ENCODE measurements at regions not wholly inside any gene's neighbourhood (a gene's known extent, or its start where the extent isn't known, plus 50 kb on each side); places are given as distances from the start of the nearest gene placed in this dataset.
A peak's percentile ranks its signal among the peaks of the same experiment; 100 is the strongest.

- no peaks in the 10 kb centered on the region for H3K9me3 ChIP-seq
- H3K36me3 ChIP-seq (replicated peaks): no peaks in the 10 kb centered on the region
- DNase-seq (ENCODE audit: low spot score in 2 of 2): no peak
- no peaks in the 10 kb centered on the region for H3K4me1 ChIP-seq
- in situ Hi-C loops (cut with MboI; ENCODE audit: low sequenced_read_pairs): loop anchor here (5.0 kb wide), 1 partner anchor 127 kb away; no protein-coding TSS in a partner anchor
- no peak overlapping the region for H3K4me3 ChIP-seq
- no peaks in the 10 kb centered on the region for H3K27me3 ChIP-seq (ENCODE audit: low read depth)
Measured at GRCh38 chr10:28378986-28379585, 76.2 kb upstream of the MPP7 start.

- H3K36me3 ChIP-seq (replicated peaks): no peaks in the 10 kb centered on the region
- H3K9me3 ChIP-seq: no peaks in the 10 kb centered on the region
- peaks cover 2% of the 10 kb centered on the region; the same call in 1 of the 2 replicates for H3K27me3 ChIP-seq (ENCODE audit: low read depth)
- DNase-seq (ENCODE audit: low spot score in 2 of 2): no peak
- in situ Hi-C loops (cut with MboI; ENCODE audit: low sequenced_read_pairs): loop anchor here (10.0 kb wide), 2 partner anchors 937 to 1007 kb away; no protein-coding TSS in a partner anchor
- H3K4me1 ChIP-seq: no peaks in the 10 kb centered on the region
- no peak overlapping the region for H3K4me3 ChIP-seq
Measured at GRCh38 chr10:28381466-28381865, 78.6 kb upstream of the MPP7 start.

- H3K27me3 ChIP-seq (ENCODE audit: low read depth): peaks cover 2% of the 10 kb centered on the region; the same call in 1 of the 2 replicates
- no peak overlapping the region for H3K4me3 ChIP-seq
- H3K4me1 ChIP-seq: no peaks in the 10 kb centered on the region
- no peaks in the 10 kb centered on the region for H3K9me3 ChIP-seq
- peak; percentile 89 to 90 for DNase-seq (ENCODE audit: low spot score in 2 of 2)
- in situ Hi-C loops (cut with MboI; ENCODE audit: low sequenced_read_pairs): loop anchor here (10.0 kb wide), 2 partner anchors 937 to 1007 kb away; no protein-coding TSS in a partner anchor
- H3K36me3 ChIP-seq (replicated peaks): no peaks in the 10 kb centered on the region
Measured at GRCh38 chr10:28381903-28382347, 79.1 kb upstream of the MPP7 start.

DNA sequence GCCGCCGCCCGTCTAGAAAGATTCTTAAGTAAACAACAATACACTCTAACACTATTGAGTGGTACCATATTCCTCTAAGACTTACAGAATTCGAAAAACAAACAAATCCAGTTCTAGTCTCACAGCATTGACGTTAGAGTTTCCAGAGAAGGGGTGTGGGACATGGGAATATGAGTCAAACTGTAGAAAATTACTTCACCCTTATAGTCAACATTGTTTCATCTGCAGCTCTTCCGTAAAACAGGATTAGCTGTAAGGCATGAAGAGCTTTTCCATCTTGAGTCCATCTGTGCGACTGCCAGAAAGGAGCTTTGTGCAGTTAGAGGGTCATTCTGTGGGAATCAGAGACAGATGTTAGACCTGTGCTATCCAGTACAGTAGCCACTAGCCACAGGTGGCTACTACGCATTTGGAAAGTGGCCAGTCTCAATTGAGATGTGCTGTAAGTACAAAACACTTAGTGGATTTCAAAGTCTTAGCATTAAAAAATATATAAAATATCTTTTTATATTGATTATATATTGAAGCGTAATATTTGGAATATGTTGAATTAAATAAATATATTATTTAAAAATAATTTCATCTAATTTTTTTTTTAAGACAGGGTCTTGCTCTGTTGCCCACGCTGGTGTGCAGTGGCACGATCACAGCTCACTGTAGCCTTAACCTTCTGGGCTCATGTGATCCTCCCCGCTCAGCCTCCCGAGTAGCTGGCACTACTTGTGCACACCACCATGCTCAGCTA is 79.8 kb upstream of the MPP7 start:
- H3K4me3 ChIP-seq: no peak overlapping the region
- no peaks in the 10 kb centered on the region for H3K9me3 ChIP-seq
- DNase-seq (ENCODE audit: low spot score in 2 of 2): no peak
- H3K27me3 ChIP-seq (ENCODE audit: low read depth): peaks cover 2% of the 10 kb centered on the region; the same call in 1 of the 2 replicates
- no peaks in the 10 kb centered on the region for H3K4me1 ChIP-seq
- in situ Hi-C loops (cut with MboI; ENCODE audit: low sequenced_read_pairs): loop anchor here (10.0 kb wide), 2 partner anchors 938 to 1008 kb away; no protein-coding TSS in a partner anchor
- no peaks in the 10 kb centered on the region for H3K36me3 ChIP-seq (replicated peaks)

- Histone ChIP-seq H3K27me3 (ENCODE audit: low read depth) (peaks cover 2% of the 10 kb centered on the region; the same call in 1 of the 2 replicates), H3K9me3 (no peaks in the 10 kb centered on the region), H3K4me3 (no peak overlapping the region), H3K36me3 (replicated peaks) (no peaks in the 10 kb centered on the region), H3K4me1 (no peaks in the 10 kb centered on the region)
- no peak for DNase-seq (ENCODE audit: low spot score in 2 of 2)
- in situ Hi-C loops (cut with MboI; ENCODE audit: low sequenced_read_pairs): loop anchor here (10.0 kb wide), 2 partner anchors 940 to 1010 kb away; no protein-coding TSS in a partner anchor
Measured at GRCh38 chr10:28384557-28384956, 81.7 kb upstream of the MPP7 start.

DNA sequence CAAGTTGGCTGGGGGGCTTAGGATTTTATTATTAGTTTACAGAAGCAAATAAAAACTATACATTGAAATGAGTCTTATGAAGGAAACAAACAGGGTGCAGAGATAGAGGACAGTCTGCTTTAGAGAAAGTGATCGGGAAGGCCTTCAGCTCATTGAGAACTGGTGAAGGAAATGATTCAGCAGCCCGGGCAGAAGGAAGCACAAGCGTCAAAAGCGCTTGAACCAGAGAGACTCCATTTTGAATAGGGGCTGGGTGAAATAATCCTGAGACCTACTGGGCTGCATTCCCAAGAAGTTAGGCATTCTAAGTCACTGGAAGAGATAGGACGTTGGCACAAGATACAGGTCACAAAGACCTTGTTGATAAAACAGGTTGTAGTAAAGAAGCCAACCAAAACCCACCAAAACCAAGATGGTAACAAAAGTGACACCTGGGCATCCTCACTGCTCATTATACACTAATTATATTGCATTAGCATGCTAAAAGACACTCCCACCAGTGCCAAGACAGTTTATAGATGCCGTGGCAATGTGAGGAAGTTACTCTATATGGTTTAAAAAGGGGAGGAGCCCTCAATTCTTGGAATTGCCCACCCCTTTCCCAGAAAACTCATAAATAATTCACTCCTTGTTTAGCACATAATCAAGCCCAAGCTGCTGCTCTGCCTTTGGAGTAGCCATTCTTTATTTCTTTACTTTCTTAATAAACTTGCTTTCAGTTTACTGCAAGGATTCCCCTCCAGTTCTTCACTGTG is 83.1 kb upstream of the MPP7 start:
- no peak overlapping the region for H3K4me3 ChIP-seq
- H3K4me1 ChIP-seq: no peaks in the 10 kb centered on the region
- peaks cover 2% of the 10 kb centered on the region; the same call in 1 of the 2 replicates for H3K27me3 ChIP-seq (ENCODE audit: low read depth)
- in situ Hi-C loops (cut with MboI; ENCODE audit: low sequenced_read_pairs): loop anchor here (10.0 kb wide), 2 partner anchors 941 to 1011 kb away; no protein-coding TSS in a partner anchor
- no peaks in the 10 kb centered on the region for H3K9me3 ChIP-seq
- DNase-seq (ENCODE audit: low spot score in 2 of 2): no peak
- H3K36me3 ChIP-seq (replicated peaks): no peaks in the 10 kb centered on the region

GRCh38 chr10:28386503-28386868 is 83.6 kb upstream of the MPP7 start:
- Histone ChIP-seq H3K4me1 (no peaks in the 10 kb centered on the region), H3K27me3 (ENCODE audit: low read depth) (peaks cover 2% of the 10 kb centered on the region; the same call in 1 of the 2 replicates), H3K9me3 (no peaks in the 10 kb centered on the region), H3K36me3 (replicated peaks) (no peaks in the 10 kb centered on the region), H3K4me3 (no peak overlapping the region)
- DNase-seq (ENCODE audit: low spot score in 2 of 2): no peak
- in situ Hi-C loops (cut with MboI; ENCODE audit: low sequenced_read_pairs): loop anchor here (10.0 kb wide), 2 partner anchors 942 to 1012 kb away; no protein-coding TSS in a partner anchor

DNA sequence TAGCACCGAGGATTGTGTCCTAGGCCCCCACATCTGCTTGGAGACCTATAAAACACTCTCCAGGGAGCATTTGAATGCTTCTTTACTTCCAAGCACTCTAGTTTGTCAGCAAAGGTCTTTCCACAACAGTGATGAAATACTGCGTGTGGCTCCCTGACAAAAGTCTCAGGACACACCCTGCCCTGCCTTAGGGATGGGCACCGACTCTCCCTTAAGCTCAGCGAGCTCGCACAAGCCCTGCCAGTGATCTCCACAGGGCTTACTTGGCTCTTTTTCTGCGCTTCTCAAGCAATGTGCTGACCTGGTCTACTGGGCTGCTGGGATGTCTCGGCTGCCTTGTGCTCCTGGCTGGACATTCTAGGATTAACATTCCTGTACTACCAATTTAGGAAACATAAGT is 84.3 kb upstream of the MPP7 start:
- in situ Hi-C loops (cut with MboI; ENCODE audit: low sequenced_read_pairs): loop anchor here (10.0 kb wide), 2 partner anchors 942 to 1012 kb away; no protein-coding TSS in a partner anchor
- Histone ChIP-seq H3K36me3 (replicated peaks) (no peaks in the 10 kb centered on the region), H3K9me3 (no peaks in the 10 kb centered on the region), H3K4me3 (no peak overlapping the region), H3K4me1 (no peaks in the 10 kb centered on the region), H3K27me3 (ENCODE audit: low read depth) (peaks cover 2% of the 10 kb centered on the region; the same call in 1 of the 2 replicates)
- no peak for DNase-seq (ENCODE audit: low spot score in 2 of 2)

DNA sequence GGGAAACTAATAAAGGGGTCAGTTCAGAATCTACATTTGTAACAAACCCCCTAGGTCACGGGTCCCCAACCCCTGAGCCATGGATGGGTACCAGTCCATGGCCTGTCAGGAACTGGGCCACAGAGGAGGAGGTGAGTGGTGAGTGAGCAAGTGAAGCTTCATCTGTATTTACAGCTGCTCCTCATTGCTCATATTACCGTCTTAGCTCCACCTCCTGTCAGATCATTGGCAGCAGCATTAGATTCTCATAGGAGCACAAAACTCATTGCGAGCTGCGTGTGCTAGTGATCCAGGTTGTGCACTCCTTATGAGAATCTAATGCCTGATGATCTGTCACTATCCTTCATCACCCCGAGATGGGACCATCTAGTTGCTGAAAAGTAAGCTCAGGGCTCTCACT is 88.4 kb upstream of the MPP7 start:
- H3K36me3 ChIP-seq (replicated peaks): no peaks in the 10 kb centered on the region
- no peak overlapping the region for H3K4me3 ChIP-seq
- in situ Hi-C loops (cut with MboI; ENCODE audit: low sequenced_read_pairs): loop anchor here (10.0 kb wide), 1 partner anchor 836 kb away; no protein-coding TSS in a partner anchor
- H3K4me1 ChIP-seq: no peaks in the 10 kb centered on the region
- DNase-seq (ENCODE audit: low spot score in 2 of 2): no peak
- H3K27me3 ChIP-seq (ENCODE audit: low read depth): peaks cover under 1% of the 10 kb centered on the region; the same call in 1 of the 2 replicates
- H3K9me3 ChIP-seq: no peaks in the 10 kb centered on the region

DNA sequence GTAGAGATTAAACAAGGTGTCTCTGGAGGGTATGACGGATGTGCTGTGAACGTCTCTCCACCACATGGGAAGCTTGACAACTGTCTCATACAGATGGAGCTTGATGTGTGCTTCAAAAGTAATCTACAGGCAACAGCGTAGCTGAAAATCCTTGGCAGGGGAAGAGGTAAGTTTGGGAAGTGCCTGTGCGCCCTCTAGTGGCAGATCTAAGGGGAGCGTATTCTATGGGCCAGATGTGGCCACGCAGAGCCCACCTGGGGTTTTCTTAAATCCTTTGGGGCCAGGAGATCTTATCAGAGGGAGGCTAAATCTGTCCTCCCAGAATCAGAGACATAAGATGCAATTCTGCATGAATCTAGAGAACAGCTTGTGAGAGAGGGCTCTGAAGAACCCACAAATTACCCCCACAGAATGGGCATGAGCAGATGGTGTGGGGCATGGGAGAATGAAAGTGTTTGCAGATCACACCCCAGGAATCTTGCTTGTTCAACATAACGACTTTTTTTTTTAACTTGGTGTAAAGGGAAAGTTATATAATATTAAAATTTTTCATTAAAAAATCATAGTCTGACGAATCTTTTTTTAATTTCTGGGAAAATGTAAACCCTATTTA is 91.2 kb upstream of the MPP7 start:
- in situ Hi-C loops (cut with MboI; ENCODE audit: low sequenced_read_pairs): loop anchor here (10.0 kb wide), 1 partner anchor 839 kb away; no protein-coding TSS in a partner anchor

GRCh38 chr10:28396331-28396730 is 93.5 kb upstream of the MPP7 start:
- H3K27me3 ChIP-seq (ENCODE audit: low read depth): peaks cover 6% of the 10 kb centered on the region; the same call in 1 of the 2 replicates
- in situ Hi-C loops (cut with MboI; ENCODE audit: low sequenced_read_pairs): loop anchor here (10.0 kb wide), 1 partner anchor 842 kb away; no protein-coding TSS in a partner anchor
- no peak for DNase-seq (ENCODE audit: low spot score in 2 of 2)

More for the DNA sequence above, 91.2 kb upstream of the MPP7 start:
- no peak overlapping the region for H3K4me3 ChIP-seq
- H3K9me3 ChIP-seq: no peaks in the 10 kb centered on the region; the same call in 1 of the 2 replicates
- DNase-seq (ENCODE audit: low spot score in 2 of 2): peak; percentile 61 to 80
- H3K27me3 ChIP-seq (ENCODE audit: low read depth): peaks cover 6% of the 10 kb centered on the region; the same call in 1 of the 2 replicates
- no peaks in the 10 kb centered on the region for H3K4me1 ChIP-seq
- no peaks in the 10 kb centered on the region for H3K36me3 ChIP-seq (replicated peaks)

DNA sequence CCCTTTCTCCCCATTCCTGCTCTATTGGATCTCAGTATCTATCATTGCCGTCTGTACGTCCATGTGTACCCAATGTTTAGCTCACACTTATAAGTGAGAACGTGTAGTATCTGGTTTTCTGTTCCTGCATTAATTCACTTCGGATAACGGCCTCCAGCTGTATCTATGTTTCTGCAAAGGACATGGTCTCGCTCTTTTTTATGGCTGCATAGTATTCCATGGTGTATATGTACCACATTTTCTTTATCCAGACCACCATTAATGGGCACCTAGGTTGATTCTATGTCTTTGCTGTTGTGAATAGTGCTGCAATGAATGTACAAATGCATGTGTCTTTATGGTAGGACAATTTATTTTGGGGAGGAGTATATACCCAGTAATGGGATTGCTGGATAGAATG is 94.4 kb upstream of the MPP7 start:
- in situ Hi-C loops (cut with MboI; ENCODE audit: low sequenced_read_pairs): loop anchor here (10.0 kb wide), 1 partner anchor 842 kb away; no protein-coding TSS in a partner anchor
- no peaks in the 10 kb centered on the region; the same call in 1 of the 2 replicates for H3K9me3 ChIP-seq
- H3K4me1 ChIP-seq: no peaks in the 10 kb centered on the region
- H3K4me3 ChIP-seq: no peak overlapping the region
- peaks cover 6% of the 10 kb centered on the region; the same call in 1 of the 2 replicates for H3K27me3 ChIP-seq (ENCODE audit: low read depth)
- no peak for DNase-seq (ENCODE audit: low spot score in 2 of 2)
- H3K36me3 ChIP-seq (replicated peaks): no peaks in the 10 kb centered on the region

More at GRCh38 chr10:28396331-28396730, 93.5 kb upstream of the MPP7 start:
- no peaks in the 10 kb centered on the region for H3K4me1 ChIP-seq
- H3K36me3 ChIP-seq (replicated peaks): no peaks in the 10 kb centered on the region
- no peak overlapping the region for H3K4me3 ChIP-seq
- no peaks in the 10 kb centered on the region; the same call in 1 of the 2 replicates for H3K9me3 ChIP-seq
